NCI-H460 (cell line): ENCODE measurements at regions not wholly inside any gene's neighbourhood (a gene's known extent, or its start where the extent isn't known, plus 50 kb on each side); places are given as distances from the start of the nearest gene placed in this dataset.
"Not testable (repeated sequence)": the region's sequence is repeated elsewhere in the genome, so short reads cannot be mapped to it uniquely, and the experiment has no call there.

Experiments used
- DNase-seq: peaks from one replicate; pipeline ENCODE4 v3.0.0-alpha.2; 2016; ENCODE audit warnings: low read depth; ENCODE audit errors: extremely low read depth

- DNase-seq: no peak
Observed at GRCh38 chr13:109408591-109409382, 377.6 kb downstream of the IRS2 start.

DNA sequence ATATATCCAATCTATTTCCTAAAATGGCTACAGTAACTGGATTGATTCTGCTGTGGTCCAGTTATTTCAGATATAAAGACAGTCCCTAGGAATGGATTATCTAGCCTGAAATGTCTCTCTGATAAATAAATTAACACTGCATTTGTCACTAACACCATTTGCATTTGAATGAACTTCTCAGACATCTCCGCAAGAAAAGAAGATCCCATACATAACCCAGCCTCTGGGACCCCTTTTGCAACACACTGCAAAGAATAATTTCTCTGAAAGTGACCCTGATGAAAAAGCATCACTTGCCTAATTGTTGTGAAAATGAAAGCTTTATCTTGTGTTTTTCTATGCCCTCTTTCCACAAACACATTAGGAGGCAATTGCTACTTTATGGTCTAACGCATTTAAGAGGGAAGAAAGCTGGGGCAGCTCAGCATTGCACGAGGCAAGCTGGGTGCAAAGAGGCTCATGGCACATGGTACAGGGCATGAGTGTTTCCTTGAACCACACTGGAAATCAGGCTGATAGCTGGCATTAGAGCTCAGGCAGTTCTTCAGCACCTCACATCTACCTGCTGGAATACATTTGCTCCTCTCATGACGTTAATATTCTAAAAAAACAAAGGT, 379.9 kb downstream of the IRS2 start:
- DNase-seq: no peak

- DNase-seq: no peak
Observed at GRCh38 chr13:109403012-109403421, 383.4 kb downstream of the IRS2 start.

GRCh38 chr13:109401891-109402290, 384.5 kb downstream of the IRS2 start:
- DNase-seq: no peak

DNA sequence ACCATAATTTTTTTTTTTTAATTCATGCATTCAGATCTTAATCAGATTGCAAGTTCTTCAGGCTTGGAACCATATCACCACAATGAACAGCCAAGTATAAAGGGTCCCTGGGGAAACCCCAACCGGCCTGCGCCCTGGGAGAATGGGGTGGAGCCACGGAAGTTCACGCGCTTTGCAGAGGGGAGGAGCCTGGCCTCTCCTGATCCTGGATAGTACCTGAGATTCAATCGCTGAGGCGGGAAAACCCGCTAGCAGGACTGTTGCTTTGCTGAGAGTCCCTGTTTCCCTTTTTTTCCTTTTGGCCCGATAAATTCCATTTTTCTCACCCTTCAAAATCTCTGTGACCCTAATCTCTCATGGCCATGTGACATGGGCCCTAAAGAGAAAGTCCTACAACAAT, 385.1 kb downstream of the IRS2 start:
- no peak for DNase-seq

DNA sequence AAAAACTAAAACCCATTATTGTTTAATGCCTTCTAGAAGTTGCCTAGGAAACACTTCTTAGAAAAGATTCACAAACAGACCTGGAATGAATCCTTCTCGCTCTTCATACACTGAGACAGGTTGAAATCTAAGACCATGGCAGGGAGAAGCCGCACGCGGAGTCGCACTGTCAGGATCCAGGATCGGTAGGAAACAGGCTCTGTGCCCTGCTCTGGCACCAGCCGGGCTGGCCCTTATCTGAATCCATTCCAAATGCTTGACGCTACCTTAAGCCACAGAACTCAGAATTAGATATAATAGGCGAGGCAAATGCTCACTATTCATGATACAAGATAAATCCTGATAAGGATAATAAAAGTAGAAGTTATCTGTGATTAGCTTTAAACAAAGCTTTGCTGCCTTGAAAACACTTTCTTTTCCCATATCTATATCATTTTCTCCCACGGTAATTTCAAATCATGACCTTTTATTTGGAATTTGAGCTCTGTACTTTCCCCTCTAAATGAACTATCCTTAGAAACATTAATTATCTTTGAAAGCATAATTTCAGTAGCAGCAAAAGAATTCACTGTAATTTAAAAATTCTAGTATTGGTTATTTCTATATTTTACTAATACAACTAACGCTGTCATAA, 385.6 kb downstream of the IRS2 start:
- no peak for DNase-seq

GRCh38 chr13:109400209-109400608, 386.2 kb downstream of the IRS2 start:
- DNase-seq: no peak

GRCh38 chr13:109398071-109398470, 388.3 kb downstream of the IRS2 start:
- DNase-seq: not testable (repeated sequence)

- DNase-seq: no peak
Observed at GRCh38 chr13:109397285-109397684, 389.1 kb downstream of the IRS2 start.

DNA sequence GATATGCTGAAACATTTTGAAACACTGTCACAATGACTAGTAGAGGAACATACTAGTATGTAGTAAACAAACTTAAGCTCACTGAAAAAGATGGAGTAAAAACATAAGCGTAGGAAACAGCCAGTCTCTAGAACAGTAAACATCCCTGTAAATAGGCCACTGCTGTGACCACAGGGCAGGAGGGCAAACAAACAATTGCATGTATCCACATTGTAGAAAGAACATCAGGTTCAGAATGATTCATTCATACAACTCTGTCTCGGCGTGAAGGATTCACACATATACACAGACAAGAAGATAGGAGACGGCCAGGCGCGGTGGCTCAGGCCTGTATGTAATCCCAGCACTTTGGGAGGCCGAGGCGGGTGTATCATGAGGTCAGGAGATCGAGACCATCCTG, 390.1 kb downstream of the IRS2 start:
- DNase-seq: no peak

GRCh38 chr13:109395014-109395413, 391.4 kb downstream of the IRS2 start:
- no peak for DNase-seq

DNA sequence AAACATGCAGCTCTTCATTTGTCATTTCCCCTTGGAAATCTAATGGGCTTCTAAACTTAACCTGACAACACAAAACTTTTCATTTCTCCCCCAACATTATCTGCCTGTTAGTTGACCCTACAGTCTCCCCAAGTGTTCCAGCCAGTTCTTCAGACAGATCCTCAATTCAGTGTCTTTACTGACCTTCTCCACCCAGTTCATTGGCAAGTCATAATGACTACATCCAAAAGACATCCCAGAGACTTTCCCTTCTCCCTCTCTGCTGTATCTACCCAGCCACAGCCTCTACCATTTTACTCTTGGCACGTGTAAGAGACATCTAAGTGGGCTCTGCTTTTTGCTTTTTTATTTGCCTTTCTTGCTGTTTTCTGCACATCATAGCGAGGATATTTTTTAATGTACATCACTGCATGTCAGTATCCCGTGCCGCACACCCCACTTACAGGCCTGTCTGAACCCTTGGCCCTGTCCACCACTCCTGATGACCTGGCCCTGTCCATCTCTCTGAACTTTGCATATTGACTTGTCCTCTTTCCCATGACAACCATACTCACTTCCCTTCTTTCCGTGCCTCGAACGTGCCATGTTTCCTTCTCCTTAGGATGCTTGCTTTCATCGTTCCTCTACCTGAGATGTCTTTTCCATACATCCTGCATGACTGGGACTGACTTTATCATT, 391.9 kb downstream of the IRS2 start:
- DNase-seq: no peak

- DNase-seq: no peak
Observed at GRCh38 chr13:109393045-109393444, 393.3 kb downstream of the IRS2 start.

DNA sequence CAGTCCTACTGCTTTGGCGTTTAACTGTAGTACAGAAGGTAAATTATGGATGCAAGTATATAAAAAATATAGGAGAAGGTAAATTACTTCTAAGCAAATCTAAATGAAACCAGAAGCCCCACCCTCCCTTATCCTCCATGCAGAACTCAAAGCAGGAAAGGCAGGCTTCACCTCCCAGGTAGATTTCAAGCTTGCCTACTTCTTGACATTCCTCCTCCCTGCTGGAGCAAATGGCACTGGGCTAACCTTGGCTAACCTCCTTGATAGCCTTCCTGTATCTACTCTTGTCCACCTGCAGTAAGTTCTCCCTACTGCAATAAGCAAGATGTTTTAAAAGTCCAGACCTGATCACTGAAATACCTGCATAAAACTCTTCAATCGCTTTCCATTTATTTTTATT, 396.0 kb downstream of the IRS2 start:
- DNase-seq: no peak

GRCh38 chr13:109389892-109390345, 396.5 kb downstream of the IRS2 start:
- DNase-seq: peak; percentile 27

GRCh38 chr13:109389456-109389855, 396.9 kb downstream of the IRS2 start:
- no peak for DNase-seq

DNA sequence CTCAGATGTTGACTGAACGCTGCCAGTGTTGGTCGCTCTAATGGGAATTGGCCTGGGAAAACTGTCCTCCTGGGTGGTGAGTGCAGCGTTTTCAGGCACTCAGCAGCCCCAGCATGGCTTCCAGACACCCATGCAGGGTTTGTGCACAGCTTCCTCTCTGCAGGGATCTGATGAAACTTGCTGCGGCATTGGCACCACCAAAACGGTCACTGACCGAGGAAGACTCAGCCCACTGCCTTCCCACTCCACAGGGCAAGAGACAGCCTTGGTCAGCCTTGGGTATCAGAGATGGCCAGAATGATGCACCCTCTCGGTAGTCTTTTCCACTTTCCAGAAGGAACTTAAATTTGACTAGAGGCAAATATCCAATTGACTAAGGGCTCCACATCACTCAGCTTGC, 398.9 kb downstream of the IRS2 start:
- no peak for DNase-seq

GRCh38 chr13:109385242-109385560, 401.2 kb downstream of the IRS2 start:
- no peak for DNase-seq

- DNase-seq: no peak
Observed at GRCh38 chr13:109384491-109385241, 401.7 kb downstream of the IRS2 start.

- no peak for DNase-seq
Observed at GRCh38 chr13:109383683-109384082, 402.7 kb downstream of the IRS2 start.
